ENCODE measurements at regions not wholly inside any gene's neighbourhood (a gene's known extent, or its start where the extent isn't known, plus 50 kb on each side); places are given as distances from the start of the nearest gene placed in this dataset.

DNA sequence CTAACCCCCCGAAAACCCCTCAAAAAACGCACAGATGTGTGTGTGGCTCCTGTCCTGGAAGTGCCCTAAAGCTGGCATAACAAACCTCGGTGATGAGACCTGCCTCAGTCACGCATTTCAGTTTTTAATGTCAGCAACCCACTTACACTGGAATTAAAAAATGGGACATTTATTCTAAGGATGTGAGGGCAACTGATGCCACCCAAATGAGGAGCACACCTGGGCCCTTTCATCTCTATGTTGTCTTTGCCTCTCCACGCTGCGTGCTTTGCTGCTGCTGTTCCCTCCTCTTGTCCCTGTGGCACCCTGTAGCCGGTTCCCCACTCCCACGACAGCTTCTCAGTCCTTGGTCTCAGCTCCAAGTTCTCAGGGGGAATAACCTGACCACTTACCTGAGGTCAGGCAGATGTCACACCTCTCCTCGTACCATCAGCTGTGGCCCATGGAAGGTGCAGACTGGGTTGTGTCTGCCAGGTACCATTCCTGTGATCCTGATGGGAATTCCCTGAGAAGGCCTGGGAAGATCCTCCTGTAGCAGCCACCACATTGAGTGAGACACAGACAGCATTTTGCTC is 134.2 kb upstream of the THBS2 start:
- H3K4ac ChIP-seq (ENCODE audit: low read depth, low read length) = no peak overlapping the region
- no peak overlapping the region for H2BK5ac ChIP-seq (ENCODE audit: low read length)
- no peaks in the 10 kb centered on the region for H3K36me3 ChIP-seq (ENCODE audit: control insufficient read depth, insufficient read depth, low read length)
- no peak overlapping the region for H3K27ac ChIP-seq (ENCODE audit: low read depth, low read length)
- H3K4me3 ChIP-seq (ENCODE audit: low read length) = no peak overlapping the region
- H3K56ac ChIP-seq (ENCODE audit: low read length) = no peak overlapping the region
- no peak overlapping the region for H4K8ac ChIP-seq (ENCODE audit: low read depth, low read length)
- no peak overlapping the region for H2AK5ac ChIP-seq (ENCODE audit: low read length)
- no peak overlapping the region for H3K4me2 ChIP-seq (ENCODE audit: low read length)
- no CpG with 5 or more reads among the region's 9 CpGs for WGBS (ENCODE audit: extremely low coverage, insufficient coverage, low lambda C conversion rate)
- no peak overlapping the region for H3K9ac ChIP-seq (ENCODE audit: low read length)
- H3K23ac ChIP-seq (ENCODE audit: low read length) = no peak overlapping the region
- H3K79me1 ChIP-seq (ENCODE audit: low read length) = no peaks in the 10 kb centered on the region
- H4K5ac ChIP-seq (ENCODE audit: low read length) = no peak overlapping the region
- no peak overlapping the region for H2BK15ac ChIP-seq (replicated peaks; ENCODE audit: low read depth)
- no peaks in the 10 kb centered on the region for H3K4me1 ChIP-seq (ENCODE audit: control insufficient read depth, low read depth, low read length)
- H3K27me3 ChIP-seq (ENCODE audit: insufficient read depth, low read length, poor library complexity) = no peaks in the 10 kb centered on the region
- H3K18ac ChIP-seq (ENCODE audit: low read length) = no peak overlapping the region
- no peak overlapping the region for H2BK120ac ChIP-seq (ENCODE audit: low read depth, low read length)
- no peak for DNase-seq
- no peaks in the 10 kb centered on the region for H3K79me2 ChIP-seq (ENCODE audit: control insufficient read depth, insufficient read depth, low read length)

DNA sequence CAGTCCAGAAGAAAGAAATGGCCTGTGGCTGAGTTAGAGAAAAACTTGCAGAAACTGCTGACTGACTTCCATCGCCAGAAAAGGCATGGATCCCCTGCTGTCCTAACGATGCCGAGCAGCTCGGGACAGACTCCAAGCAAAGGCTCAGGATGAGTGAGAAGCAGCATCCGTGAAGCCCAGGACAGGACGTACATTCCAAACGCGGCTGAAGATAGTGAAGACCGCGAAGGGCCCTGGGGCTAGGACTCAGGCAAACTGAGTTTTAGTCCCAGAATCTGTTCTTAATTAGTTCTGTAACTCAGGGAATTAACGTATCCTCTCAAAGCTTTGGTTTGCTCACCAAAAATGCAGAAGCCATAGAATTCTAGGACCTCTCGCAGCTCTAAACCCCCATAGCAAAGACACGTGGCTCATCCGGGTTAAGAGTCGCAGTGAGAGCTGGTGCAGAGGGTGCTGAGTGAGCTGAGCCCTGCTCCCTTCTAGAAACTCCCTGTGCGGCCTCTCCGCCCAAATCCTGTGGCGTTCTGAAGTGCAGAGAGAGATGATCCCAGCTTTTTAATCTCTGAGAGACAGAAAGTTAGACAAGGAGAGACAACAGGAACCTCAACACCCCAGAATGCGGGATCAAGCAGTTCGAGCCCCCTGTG is 132.9 kb upstream of the THBS2 start:
- Histone ChIP-seq H3K27me3 (ENCODE audit: insufficient read depth, low read length, poor library complexity) (no peaks in the 10 kb centered on the region), H2BK5ac (ENCODE audit: low read length) (no peak overlapping the region), H3K18ac (ENCODE audit: low read length) (no peak overlapping the region), H3K4ac (ENCODE audit: low read depth, low read length) (no peak overlapping the region), H3K36me3 (ENCODE audit: control insufficient read depth, insufficient read depth, low read length) (no peaks in the 10 kb centered on the region), H3K56ac (ENCODE audit: low read length) (no peak overlapping the region), H4K5ac (ENCODE audit: low read length) (no peak overlapping the region), H3K9ac (ENCODE audit: low read length) (no peak overlapping the region), H3K23ac (ENCODE audit: low read length) (no peak overlapping the region), H3K79me2 (ENCODE audit: control insufficient read depth, insufficient read depth, low read length) (no peaks in the 10 kb centered on the region), H4K8ac (ENCODE audit: low read depth, low read length) (no peak overlapping the region), H3K27ac (ENCODE audit: low read depth, low read length) (no peak overlapping the region), H3K4me3 (ENCODE audit: low read length) (no peak overlapping the region), H2BK120ac (ENCODE audit: low read depth, low read length) (no peak overlapping the region), H3K4me2 (ENCODE audit: low read length) (no peak overlapping the region), H3K79me1 (ENCODE audit: low read length) (no peaks in the 10 kb centered on the region), H2AK5ac (ENCODE audit: low read length) (no peak overlapping the region), H3K4me1 (ENCODE audit: control insufficient read depth, low read depth, low read length) (no peaks in the 10 kb centered on the region), H2BK15ac (replicated peaks; ENCODE audit: low read depth) (no peak overlapping the region)
- no CpG with 5 or more reads among the region's 20 CpGs for WGBS (ENCODE audit: extremely low coverage, insufficient coverage, low lambda C conversion rate)
- no peak for DNase-seq

DNA sequence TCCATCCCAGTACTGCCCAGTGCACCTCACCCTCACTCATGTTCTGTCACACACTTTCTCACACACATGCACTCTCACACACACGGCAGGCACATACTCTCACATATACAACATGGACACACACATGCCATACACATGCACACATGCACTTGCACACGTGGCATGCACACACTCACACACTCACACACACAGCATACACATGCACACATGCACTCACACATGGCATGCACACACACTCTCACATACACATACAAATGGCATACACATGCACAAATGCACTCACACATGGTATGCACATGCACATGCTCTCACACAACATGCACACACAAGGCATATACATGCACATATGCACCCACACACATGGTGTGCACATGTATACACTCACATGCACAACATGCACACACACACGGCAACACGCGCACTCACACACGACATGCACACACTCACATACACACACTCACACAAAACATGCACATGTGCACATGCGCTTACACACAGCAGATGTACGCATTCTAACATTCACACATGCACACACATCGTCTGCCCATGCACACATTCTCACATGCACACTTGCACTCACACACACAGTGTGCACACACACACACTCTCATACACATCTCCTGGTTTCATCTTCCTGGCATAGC is 131.7 kb upstream of the THBS2 start:
- H3K9ac ChIP-seq (ENCODE audit: low read length) = no peak overlapping the region
- no peak overlapping the region for H3K4ac ChIP-seq (ENCODE audit: low read depth, low read length)
- DNase-seq = no peak
- no peak overlapping the region for H3K27ac ChIP-seq (ENCODE audit: low read depth, low read length)
- H3K23ac ChIP-seq (ENCODE audit: low read length) = no peak overlapping the region
- H3K36me3 ChIP-seq (ENCODE audit: control insufficient read depth, insufficient read depth, low read length) = no peaks in the 10 kb centered on the region
- no peaks in the 10 kb centered on the region for H3K4me1 ChIP-seq (ENCODE audit: control insufficient read depth, low read depth, low read length)
- H2BK5ac ChIP-seq (ENCODE audit: low read length) = no peak overlapping the region
- no peaks in the 10 kb centered on the region for H3K79me1 ChIP-seq (ENCODE audit: low read length)
- H3K4me3 ChIP-seq (ENCODE audit: low read length) = no peak overlapping the region
- no peak overlapping the region for H3K4me2 ChIP-seq (ENCODE audit: low read length)
- no peak overlapping the region for H2BK15ac ChIP-seq (replicated peaks; ENCODE audit: low read depth)
- no peaks in the 10 kb centered on the region for H3K27me3 ChIP-seq (ENCODE audit: insufficient read depth, low read length, poor library complexity)
- no peak overlapping the region for H4K5ac ChIP-seq (ENCODE audit: low read length)
- no CpG with 5 or more reads among the region's 9 CpGs for WGBS (ENCODE audit: extremely low coverage, insufficient coverage, low lambda C conversion rate)
- no peaks in the 10 kb centered on the region for H3K79me2 ChIP-seq (ENCODE audit: control insufficient read depth, insufficient read depth, low read length)
- no peak overlapping the region for H4K8ac ChIP-seq (ENCODE audit: low read depth, low read length)
- no peak overlapping the region for H2AK5ac ChIP-seq (ENCODE audit: low read length)
- no peak overlapping the region for H3K18ac ChIP-seq (ENCODE audit: low read length)
- H3K56ac ChIP-seq (ENCODE audit: low read length) = no peak overlapping the region
- no peak overlapping the region for H2BK120ac ChIP-seq (ENCODE audit: low read depth, low read length)

DNA sequence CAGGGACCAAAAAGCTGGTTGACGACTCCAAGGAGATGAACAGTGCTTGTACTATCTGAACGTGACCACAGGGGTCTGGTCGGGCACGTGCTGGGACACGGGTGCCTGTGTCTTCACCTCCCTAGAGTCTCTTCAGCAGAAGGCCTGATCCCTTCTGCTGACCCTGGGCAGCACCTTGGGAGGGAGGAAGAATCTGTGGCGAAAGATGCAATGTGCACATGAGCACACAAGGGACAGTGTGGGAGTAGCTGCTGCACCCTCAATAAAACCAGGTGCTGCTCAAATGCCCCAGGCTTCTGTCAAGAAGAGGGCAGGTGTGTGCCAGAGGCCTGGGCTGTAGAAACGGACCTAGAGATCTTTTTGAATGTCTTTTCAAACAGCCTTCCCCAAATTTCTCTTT is 130.6 kb upstream of the THBS2 start:
- H2BK15ac ChIP-seq (replicated peaks; ENCODE audit: low read depth) = no peak overlapping the region
- no peaks in the 10 kb centered on the region for H3K4me1 ChIP-seq (ENCODE audit: control insufficient read depth, low read depth, low read length)
- H3K79me1 ChIP-seq (ENCODE audit: low read length) = no peaks in the 10 kb centered on the region
- no peak overlapping the region for H3K4ac ChIP-seq (ENCODE audit: low read depth, low read length)
- no peak overlapping the region for H3K27ac ChIP-seq (ENCODE audit: low read depth, low read length)
- no peak overlapping the region for H3K4me3 ChIP-seq (ENCODE audit: low read length)
- no peak overlapping the region for H3K23ac ChIP-seq (ENCODE audit: low read length)
- no peak overlapping the region for H4K8ac ChIP-seq (ENCODE audit: low read depth, low read length)
- H3K4me2 ChIP-seq (ENCODE audit: low read length) = no peak overlapping the region
- DNase-seq = no peak
- no peak overlapping the region for H3K9ac ChIP-seq (ENCODE audit: low read length)
- WGBS (ENCODE audit: extremely low coverage, insufficient coverage, low lambda C conversion rate) = no CpG with 5 or more reads among the region's 7 CpGs
- no peaks in the 10 kb centered on the region for H3K27me3 ChIP-seq (ENCODE audit: insufficient read depth, low read length, poor library complexity)
- H3K79me2 ChIP-seq (ENCODE audit: control insufficient read depth, insufficient read depth, low read length) = no peaks in the 10 kb centered on the region
- H2BK120ac ChIP-seq (ENCODE audit: low read depth, low read length) = no peak overlapping the region
- H4K5ac ChIP-seq (ENCODE audit: low read length) = no peak overlapping the region
- H2BK5ac ChIP-seq (ENCODE audit: low read length) = no peak overlapping the region
- H3K36me3 ChIP-seq (ENCODE audit: control insufficient read depth, insufficient read depth, low read length) = no peaks in the 10 kb centered on the region
- no peak overlapping the region for H3K18ac ChIP-seq (ENCODE audit: low read length)
- H3K56ac ChIP-seq (ENCODE audit: low read length) = no peak overlapping the region
- H2AK5ac ChIP-seq (ENCODE audit: low read length) = no peak overlapping the region

DNA sequence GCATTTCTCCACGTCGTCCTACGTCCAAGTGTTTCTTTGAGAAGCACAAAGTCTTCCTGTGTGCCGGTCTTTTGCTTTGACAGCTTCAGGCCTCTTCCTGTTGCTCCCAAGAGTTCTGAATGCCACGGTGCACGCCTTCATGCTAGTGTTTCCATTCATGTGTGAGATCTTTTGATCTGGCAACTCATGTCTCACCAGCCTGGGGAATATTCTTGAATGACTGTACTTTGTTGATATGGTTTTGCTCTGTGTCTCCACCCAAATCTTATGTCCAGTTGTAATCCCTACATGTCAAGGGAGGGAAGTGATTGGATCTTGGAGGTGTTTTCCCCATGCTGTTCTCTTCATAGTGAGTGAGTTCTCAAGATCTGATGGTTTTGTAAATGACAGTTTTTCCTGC is 129.6 kb upstream of the THBS2 start:
- no peaks in the 10 kb centered on the region for H3K79me2 ChIP-seq (ENCODE audit: control insufficient read depth, insufficient read depth, low read length)

More for the DNA sequence above, 129.6 kb upstream of the THBS2 start:
- Histone ChIP-seq H3K4me1 (ENCODE audit: control insufficient read depth, low read depth, low read length) (no peaks in the 10 kb centered on the region), H3K18ac (ENCODE audit: low read length) (no peak overlapping the region), H2AK5ac (ENCODE audit: low read length) (no peak overlapping the region), H3K36me3 (ENCODE audit: control insufficient read depth, insufficient read depth, low read length) (no peaks in the 10 kb centered on the region), H3K27me3 (ENCODE audit: insufficient read depth, low read length, poor library complexity) (no peaks in the 10 kb centered on the region), H2BK15ac (replicated peaks; ENCODE audit: low read depth) (no peak overlapping the region), H3K4me2 (ENCODE audit: low read length) (no peak overlapping the region), H3K23ac (ENCODE audit: low read length) (no peak overlapping the region), H3K56ac (ENCODE audit: low read length) (no peak overlapping the region), H3K79me1 (ENCODE audit: low read length) (no peaks in the 10 kb centered on the region), H4K8ac (ENCODE audit: low read depth, low read length) (no peak overlapping the region), H2BK120ac (ENCODE audit: low read depth, low read length) (no peak overlapping the region), H3K4ac (ENCODE audit: low read depth, low read length) (no peak overlapping the region), H3K9ac (ENCODE audit: low read length) (no peak overlapping the region), H4K5ac (ENCODE audit: low read length) (no peak overlapping the region), H3K27ac (ENCODE audit: low read depth, low read length) (no peak overlapping the region), H3K4me3 (ENCODE audit: low read length) (no peak overlapping the region), H2BK5ac (ENCODE audit: low read length) (no peak overlapping the region)
- no CpG with 5 or more reads among the region's 6 CpGs for WGBS (ENCODE audit: extremely low coverage, insufficient coverage, low lambda C conversion rate)
- no peak for DNase-seq

Data from mesendoderm (in vitro differentiated cells).